ENCODE measurements at regions not wholly inside any gene's neighbourhood (a gene's known extent, or its start where the extent isn't known, plus 50 kb on each side); places are given as distances from the start of the nearest gene placed in this dataset.

- intact Hi-C loops (cut with micrococcal nuclease): no loop called here
- Histone ChIP-seq H3K9me3 (replicated peaks) (no peaks in the 10 kb centered on the region), H3K36me3 (no peaks in the 10 kb centered on the region), H3K4me3 (no peak overlapping the region), H3K27me3 (ENCODE audit: low read depth) (no peaks in the 10 kb centered on the region), H3K4me1 (peaks cover 9% of the 10 kb centered on the region), H3K27ac (replicated peaks) (no peak overlapping the region)
- DNase-seq: no peak
- TF ChIP-seq, protein P1, sequence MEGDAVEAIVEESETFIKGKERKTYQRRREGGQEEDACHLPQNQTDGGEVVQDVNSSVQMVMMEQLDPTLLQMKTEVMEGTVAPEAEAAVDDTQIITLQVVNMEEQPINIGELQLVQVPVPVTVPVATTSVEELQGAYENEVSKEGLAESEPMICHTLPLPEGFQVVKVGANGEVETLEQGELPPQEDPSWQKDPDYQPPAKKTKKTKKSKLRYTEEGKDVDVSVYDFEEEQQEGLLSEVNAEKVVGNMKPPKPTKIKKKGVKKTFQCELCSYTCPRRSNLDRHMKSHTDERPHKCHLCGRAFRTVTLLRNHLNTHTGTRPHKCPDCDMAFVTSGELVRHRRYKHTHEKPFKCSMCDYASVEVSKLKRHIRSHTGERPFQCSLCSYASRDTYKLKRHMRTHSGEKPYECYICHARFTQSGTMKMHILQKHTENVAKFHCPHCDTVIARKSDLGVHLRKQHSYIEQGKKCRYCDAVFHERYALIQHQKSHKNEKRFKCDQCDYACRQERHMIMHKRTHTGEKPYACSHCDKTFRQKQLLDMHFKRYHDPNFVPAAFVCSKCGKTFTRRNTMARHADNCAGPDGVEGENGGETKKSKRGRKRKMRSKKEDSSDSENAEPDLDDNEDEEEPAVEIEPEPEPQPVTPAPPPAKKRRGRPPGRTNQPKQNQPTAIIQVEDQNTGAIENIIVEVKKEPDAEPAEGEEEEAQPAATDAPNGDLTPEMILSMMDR (IDR thresholded peaks at IDR 0.05; ENCODE audit: borderline replicate concordance): no peak
These were observed 509.0 kb downstream of the CD83 start for GRCh38 chr6:14626556-14626955.

- Histone ChIP-seq H3K4me1 (no peaks in the 10 kb centered on the region), H3K27ac (replicated peaks) (no peak overlapping the region), H3K27me3 (ENCODE audit: low read depth) (no peaks in the 10 kb centered on the region), H3K9me3 (replicated peaks) (no peaks in the 10 kb centered on the region), H3K4me3 (no peak overlapping the region), H3K36me3 (no peaks in the 10 kb centered on the region)
- intact Hi-C loops (cut with micrococcal nuclease): no loop called here
- TF ChIP-seq, protein P1 (IDR thresholded peaks at IDR 0.05; ENCODE audit: borderline replicate concordance): no peak
- DNase-seq: no peak
These were observed 512.4 kb downstream of the CD83 start for GRCh38 chr6:14630016-14630415.

GRCh38 chr6:14633479-14633878 lies 515.9 kb downstream of the CD83 start:
- Histone ChIP-seq H3K4me1 (peaks cover 14% of the 10 kb centered on the region), H3K4me3 (no peak overlapping the region), H3K27ac (replicated peaks) (no peak overlapping the region), H3K9me3 (replicated peaks) (no peaks in the 10 kb centered on the region), H3K27me3 (ENCODE audit: low read depth) (no peaks in the 10 kb centered on the region), H3K36me3 (no peaks in the 10 kb centered on the region)
- no peak for DNase-seq
- TF ChIP-seq, protein P1 (IDR thresholded peaks at IDR 0.05; ENCODE audit: borderline replicate concordance): no peak
- intact Hi-C loops (cut with micrococcal nuclease): no loop called here

DNA sequence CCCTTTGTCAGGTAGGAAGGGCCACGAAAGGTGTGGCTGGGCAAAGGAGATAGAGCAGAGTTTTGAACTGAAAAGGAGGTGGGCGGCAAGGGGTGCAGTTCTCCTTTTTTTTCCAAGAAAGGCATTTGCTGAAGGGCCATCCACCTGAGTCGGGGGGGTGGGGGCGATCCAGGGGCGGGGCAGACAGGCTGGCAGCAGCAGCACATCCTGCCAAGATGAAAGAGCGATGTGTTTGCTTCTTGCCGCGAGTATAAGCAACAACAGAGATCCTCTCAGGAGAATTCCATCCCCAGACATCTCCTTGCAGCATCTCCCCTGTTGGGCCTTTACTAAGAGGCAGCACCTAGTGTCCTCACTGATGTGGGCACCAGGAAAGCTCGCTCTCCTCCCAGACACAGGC lies 516.5 kb downstream of the CD83 start:
- Histone ChIP-seq H3K36me3 (no peaks in the 10 kb centered on the region), H3K9me3 (replicated peaks) (no peaks in the 10 kb centered on the region), H3K4me3 (no peak overlapping the region), H3K27me3 (ENCODE audit: low read depth) (no peaks in the 10 kb centered on the region), H3K27ac (replicated peaks) (no peak overlapping the region), H3K4me1 (peaks cover 20% of the 10 kb centered on the region)
- no peak for DNase-seq
- TF ChIP-seq, protein P1 (IDR thresholded peaks at IDR 0.05; ENCODE audit: borderline replicate concordance): no peak
- intact Hi-C loops (cut with micrococcal nuclease): no loop called here

DNA sequence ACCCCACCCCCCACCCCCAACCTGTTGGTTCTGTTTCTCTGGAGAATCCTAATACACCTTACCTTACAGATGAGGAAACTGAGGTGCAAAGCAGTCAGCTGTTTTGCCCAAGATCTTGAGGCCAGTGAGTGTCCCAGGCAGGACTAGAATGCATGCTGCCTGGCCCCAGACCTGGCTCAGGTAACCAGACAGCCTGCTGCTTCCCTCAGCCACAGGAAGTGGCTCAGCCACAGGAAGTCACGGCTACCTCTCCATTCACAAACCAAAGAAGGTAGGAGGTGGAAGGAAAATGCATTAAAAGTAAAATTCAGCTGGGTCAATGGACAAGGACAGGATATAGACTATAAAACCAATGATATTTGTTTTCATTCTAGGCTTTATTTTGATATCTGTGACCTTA lies 517.6 kb downstream of the CD83 start:
- H3K4me1 ChIP-seq: peaks cover 31% of the 10 kb centered on the region
- TF ChIP-seq, protein P1 (IDR thresholded peaks at IDR 0.05; ENCODE audit: borderline replicate concordance): no peak
- no peaks in the 10 kb centered on the region for H3K36me3 ChIP-seq
- no peaks in the 10 kb centered on the region for H3K9me3 ChIP-seq (replicated peaks)
- no peaks in the 10 kb centered on the region for H3K27me3 ChIP-seq (ENCODE audit: low read depth)
- no peak for DNase-seq
- intact Hi-C loops (cut with micrococcal nuclease): no loop called here
- no peak overlapping the region for H3K27ac ChIP-seq (replicated peaks)
- H3K4me3 ChIP-seq: no peak overlapping the region
